Neural progenitor cell (in vitro differentiated cells): ENCODE measurements at regions not wholly inside any gene's neighbourhood (a gene's known extent, or its start where the extent isn't known, plus 50 kb on each side); places are given as distances from the start of the nearest gene placed in this dataset.

Experiments used
- EZH2 ChIP-seq: fragments of 200-600 bp; sonication (generic); IDR thresholded peaks from 2 replicates; pipeline ENCODE4 v1.6.1; 2017; ENCODE audit warnings: antibody characterized with exemption, mild to moderate bottlenecking, moderate library complexity
- TF ChIP-seq, protein P1 (sequence below): fragments of 200-600 bp; sonication (generic); IDR thresholded peaks from 2 replicates; pipeline ENCODE4 v1.5.1; 2017; ENCODE audit warnings: antibody characterized with exemption, mild to moderate bottlenecking

DNA sequence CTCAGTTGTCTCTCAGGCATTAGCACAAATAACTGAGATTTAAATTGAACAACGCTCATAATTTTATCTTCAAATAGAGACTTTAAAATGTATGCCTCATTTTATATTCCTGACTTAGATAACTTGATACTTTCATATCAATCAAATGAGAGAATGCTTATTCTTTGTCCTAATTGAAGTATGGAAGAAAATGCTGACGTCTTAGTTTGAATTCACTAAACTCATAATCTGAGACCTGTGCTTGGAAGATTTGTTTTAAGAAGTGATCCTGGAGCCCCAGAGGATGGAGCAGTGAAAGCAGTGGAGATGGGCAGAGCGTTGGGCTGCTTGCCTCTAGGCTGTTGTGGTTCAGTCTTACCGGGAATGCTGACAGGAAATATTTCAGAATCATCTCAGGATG is 76.1 kb downstream of the ZNF518B start:
- TF ChIP-seq, protein P1, sequence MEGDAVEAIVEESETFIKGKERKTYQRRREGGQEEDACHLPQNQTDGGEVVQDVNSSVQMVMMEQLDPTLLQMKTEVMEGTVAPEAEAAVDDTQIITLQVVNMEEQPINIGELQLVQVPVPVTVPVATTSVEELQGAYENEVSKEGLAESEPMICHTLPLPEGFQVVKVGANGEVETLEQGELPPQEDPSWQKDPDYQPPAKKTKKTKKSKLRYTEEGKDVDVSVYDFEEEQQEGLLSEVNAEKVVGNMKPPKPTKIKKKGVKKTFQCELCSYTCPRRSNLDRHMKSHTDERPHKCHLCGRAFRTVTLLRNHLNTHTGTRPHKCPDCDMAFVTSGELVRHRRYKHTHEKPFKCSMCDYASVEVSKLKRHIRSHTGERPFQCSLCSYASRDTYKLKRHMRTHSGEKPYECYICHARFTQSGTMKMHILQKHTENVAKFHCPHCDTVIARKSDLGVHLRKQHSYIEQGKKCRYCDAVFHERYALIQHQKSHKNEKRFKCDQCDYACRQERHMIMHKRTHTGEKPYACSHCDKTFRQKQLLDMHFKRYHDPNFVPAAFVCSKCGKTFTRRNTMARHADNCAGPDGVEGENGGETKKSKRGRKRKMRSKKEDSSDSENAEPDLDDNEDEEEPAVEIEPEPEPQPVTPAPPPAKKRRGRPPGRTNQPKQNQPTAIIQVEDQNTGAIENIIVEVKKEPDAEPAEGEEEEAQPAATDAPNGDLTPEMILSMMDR = no peak
- TF ChIP-seq EZH2 = no peak
